DMS 273 treated with DMSO at 0.1 percent for 48 hours (cell line): ENCODE measurements at regions not wholly inside any gene's neighbourhood (a gene's known extent, or its start where the extent isn't known, plus 50 kb on each side); places are given as distances from the start of the nearest gene placed in this dataset.
"Not testable (repeated sequence)": the region's sequence is repeated elsewhere in the genome, so short reads cannot be mapped to it uniquely, and the experiment has no call there.

Experiments
- DNase-seq: peaks from one replicate; lab custom pipeline; 2025; lab: John Stamatoyannopoulos, UW

DNA sequence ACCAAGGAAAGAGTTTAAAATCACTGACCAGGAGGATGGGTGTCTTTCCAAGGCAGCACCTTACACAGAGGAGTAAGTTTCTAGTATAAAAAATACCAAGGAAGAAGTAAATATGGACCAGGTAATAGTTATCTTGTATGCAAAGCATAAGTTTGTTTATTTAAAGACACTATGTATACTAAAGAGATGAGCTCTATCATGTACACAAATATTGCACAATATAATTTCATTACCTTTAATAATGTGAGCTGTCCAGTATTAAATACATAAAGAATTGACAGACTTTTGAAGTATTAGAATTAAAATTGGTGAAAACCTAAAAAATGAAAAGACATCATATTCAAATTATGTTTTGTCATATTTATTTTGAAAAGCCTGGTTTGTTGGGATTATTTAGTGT is 322.0 kb upstream of the MIR17HG start:
- no peak for DNase-seq

DNA sequence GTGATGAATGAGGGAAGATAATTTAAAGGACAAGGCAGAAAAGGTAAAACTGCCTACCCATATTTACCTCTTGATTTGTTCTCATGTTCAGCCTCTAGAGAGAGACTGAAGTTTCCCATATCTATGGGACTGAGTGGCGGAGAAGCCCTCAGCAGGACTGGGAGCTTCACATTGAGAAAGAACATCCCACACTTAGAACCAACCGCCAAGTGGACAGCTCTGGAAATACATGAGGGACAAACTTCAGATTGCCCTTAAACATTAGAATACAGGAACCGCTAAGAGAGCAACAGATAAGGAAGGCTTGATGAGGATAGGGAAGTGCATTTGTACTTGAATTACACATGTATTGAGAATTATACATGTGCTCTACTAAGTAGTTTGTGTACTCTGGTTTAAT is 316.0 kb upstream of the MIR17HG start:
- no peak for DNase-seq

DNA sequence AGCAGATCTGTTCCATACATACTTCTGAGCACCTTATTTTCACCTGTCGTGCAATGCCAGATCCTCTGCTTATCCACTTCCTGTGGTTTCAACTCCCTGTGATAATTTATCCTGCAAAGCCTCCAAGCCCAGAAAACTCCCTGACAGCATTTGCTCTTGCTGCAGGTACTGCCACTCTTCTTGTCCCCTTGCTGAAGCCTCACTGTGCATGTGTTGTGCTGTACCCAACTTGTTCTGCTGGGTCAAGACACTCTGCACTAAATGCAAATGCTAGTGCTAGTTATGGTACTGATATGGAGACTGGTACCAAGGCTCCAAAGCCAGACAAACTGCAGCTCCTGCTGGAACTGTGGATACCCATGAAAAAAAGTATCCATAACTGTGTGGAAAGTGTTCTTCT is 315.4 kb upstream of the MIR17HG start:
- no peak for DNase-seq

DNA sequence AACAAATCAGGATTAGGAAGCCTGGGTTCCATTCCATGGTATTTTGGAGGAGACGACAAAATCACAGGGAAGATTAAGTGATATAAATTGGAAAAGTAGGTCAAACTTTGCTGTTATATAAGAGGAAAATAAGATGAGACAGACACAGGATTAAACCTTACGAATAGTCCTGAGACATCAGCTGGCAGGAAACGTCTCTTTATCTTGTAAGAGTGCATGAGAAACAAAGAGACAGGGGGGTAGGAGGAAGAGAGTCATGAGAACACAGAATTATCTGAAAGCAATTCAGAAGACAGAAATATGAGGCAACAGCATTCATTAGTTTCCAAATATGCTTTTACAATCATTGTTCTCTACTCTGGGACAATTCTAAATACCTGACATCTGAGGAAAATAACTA is 310.6 kb upstream of the MIR17HG start:
- DNase-seq: no peak

DNA sequence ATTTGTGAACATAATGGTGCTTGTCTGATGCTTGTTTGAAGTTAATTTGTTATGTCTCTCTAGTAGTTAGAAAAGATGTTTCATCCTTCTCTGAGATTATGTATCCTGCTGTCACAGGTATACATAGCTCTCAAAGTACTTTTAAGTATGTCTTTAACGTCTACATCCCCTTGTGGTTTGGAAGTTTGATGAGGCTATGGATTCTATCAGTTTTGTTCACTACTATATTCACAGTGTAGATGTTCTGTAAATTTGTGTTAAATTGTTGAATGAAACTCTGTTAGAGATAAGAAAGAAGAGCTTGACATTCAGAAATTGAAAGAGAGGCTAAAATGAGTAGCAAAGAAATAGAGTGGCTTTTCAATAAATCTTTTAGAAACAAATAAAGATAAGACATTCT is 304.6 kb upstream of the MIR17HG start:
- no peak for DNase-seq

DNA sequence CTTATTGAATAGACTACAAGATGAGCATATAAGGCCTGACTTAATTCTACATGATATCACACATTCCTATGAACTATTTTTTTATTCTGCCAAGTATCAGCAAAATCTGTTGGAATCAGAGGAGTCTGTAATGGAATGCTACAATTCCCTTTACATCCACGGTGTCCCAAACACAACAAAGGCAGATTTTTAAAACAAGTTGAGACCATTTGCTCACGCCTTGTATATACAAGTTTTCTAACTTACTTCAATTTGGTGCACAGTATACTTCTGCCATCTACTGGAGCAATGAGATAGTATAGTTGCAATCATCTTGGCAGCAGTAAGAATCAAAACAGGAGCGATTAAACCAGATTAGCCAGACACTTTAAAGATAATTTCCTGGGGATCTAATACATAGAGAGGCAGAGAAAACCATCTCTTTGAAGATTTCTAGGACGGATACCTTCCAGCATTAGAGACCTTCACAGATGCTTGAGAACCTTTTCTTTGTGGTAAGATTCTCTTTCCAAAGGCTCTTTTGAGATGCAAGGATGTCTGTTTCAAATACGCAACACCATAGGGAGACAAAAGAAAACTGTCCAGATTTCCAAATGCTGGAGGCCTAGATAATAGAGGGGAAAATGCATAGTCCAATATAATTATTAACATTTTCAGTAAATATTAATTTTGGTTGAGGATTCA is 302.0 kb upstream of the MIR17HG start:
- DNase-seq: no peak

DNA sequence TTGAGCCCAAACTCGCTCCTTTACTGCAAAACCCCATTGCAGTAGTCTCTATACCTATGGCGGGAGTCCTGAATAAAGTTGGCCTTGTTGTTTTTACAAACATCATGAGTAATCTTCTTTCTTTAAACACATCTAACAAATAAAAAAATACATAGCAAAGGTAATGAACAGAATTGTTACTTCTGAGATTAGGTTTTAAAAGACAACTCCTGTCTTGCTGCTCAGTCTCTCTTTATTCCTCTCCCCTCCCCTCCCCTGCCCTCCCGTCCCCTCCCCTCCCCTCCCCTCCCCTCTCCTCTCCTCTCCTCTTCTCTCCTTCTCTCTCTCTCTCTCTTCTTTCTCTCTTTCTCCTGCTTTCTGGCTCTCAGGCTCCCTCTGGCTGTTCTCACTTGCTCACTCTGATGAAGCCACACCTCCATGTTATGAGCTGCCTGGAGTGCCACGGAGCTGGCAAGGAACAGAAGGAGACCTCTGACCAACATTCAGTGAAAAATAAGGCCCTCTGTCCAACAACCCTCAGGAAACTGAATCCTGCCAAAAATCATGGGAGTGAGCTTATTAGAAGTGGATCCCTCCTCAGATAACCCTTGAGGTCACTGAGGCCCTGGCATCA is 300.7 kb upstream of the MIR17HG start:
- no peak for DNase-seq

DNA sequence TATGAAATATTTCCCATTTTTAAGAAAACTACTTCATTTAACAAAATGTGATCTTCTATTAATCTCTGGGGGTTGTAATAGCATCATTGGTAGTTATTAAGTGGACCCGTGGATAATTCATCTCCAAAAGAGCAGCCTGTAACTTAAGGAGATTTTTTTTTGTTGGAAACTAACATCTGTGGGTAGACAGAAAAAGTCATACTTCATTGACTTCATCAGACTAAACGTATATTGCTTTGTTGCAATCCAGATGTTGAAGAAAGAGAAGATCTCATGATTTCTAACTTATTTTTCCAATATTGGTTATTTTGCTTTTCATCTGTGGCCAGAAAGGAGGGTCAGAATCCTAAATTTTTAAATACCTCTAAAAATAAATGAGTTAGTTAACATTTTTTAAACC is 296.5 kb upstream of the MIR17HG start:
- no peak for DNase-seq

DNA sequence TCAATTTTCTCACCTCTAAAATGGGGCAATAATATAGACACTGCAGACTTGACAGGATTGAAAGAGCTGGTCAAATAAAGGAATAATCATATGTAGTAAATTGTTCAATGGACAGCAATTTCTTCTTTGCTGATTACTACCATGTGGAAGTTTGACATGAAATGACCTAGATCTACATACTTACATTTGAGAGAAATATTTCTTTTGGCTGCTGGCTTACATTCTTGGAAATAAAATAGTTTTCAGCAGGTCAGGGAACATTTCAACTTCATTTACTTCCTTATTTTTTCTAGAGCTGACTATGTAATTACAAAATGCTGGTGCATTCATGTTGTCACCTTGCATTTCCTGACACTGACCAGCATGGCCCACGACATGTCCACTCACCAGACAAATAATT is 294.6 kb upstream of the MIR17HG start:
- DNase-seq: no peak

DNA sequence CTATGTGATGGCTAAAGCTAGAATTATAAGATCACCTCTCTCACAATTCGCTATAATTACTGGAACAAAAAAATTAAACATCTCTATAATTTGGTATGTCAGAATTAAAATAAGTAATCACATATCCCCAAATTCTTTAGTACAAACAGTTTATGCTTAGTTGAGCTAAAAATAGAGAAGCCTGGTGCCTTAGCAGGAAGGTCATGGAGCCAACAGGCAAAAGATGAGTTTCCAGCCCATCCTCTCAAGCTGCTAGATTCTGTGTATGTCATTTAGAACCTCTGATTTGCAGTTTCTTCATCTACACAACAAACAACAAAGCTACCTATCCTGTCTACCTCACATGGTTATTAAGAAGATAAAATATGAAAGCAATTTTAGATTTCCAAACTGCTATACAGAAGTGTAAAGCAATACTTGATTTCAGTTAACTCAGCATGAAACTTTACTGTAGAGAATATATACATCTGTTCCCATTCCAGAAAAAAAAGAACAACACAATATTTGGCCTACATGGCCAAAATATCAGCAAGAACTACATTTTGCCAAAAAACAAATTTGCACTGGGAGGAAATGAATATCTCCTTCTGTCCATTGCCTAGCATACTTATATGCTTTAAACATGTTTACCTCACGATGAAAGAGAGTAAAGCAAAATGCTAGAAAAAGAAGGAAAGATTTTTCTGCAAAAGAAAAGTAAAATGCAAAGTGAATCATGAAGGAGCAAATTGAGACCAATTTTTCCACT is 294.0 kb upstream of the MIR17HG start:
- no peak for DNase-seq

DNA sequence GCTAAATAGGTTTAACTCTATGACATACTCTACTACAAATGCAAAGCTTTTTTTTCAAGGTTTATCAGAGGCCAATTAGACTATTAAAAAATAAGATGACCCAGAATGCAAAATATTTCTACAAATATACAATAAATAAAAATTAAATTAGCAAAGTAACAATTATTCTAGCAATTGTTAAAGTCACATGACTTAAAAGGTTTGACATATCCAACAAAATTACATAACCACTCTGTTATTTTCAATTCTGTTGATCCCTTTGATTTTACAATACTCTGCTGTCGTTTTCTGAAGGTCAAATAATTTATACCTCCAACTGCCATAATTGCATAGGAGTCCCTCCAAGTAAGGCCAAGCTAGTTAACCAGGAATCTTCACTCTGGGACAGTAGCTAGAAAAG is 292.6 kb upstream of the MIR17HG start:
- no peak for DNase-seq

DNA sequence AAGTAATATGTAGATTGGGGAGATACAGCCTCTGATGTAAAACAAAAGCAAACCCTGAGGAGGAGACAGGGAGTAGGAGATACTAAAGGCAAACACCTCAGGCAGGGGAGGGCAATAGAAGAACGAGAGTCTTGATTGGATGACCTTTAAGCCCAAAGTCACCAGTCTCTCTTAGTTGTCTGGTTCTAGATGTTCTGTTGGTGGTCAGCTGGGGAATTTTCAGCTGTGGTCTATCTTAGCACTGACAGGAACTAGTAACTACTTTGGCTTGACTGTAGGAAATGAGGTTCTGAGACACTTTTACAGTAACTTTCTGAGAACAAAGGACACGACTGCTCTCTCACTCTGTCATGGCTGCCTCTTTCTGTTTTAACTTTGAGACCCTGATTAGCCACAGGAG is 290.7 kb upstream of the MIR17HG start:
- no peak for DNase-seq

DNA sequence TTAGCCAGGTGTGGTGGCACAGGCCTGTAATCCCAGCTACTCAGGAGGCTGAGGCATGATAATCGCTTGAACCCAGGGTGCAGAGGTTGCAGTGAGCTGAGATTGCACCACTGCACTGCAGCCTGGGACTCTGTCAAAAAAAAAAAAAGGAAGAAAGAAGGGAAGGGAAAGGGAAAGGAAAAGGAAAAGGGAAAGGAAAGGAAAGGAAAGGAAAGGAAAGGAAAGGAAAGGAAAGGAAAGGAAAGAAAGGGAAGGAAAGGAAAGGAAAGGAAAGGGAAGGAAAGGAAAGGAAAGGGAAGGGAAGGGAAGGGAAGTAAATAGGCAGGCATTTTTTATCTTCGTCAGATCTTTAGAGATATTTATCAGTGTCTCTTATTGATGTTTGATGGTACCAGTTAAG is 290.0 kb upstream of the MIR17HG start:
- not testable (repeated sequence) for DNase-seq

DNA sequence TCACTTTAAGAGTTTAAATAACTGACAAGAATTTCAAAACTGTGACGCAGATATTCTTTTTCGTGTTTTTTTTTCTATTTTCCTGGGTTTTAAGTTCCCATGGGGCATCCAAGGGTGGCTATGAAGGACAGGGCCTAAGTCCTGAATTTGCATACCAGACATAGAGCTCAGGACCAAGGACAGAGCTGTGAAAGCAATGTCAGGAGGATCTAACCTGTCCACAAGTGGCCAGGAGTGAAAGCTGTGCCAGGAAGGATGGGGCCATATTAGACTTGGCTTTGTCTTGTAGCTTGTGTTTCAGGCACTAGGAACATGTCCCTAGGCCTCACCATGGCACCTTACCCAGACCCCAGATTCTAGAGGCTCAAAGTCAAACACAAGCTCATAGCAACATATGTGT is 289.4 kb upstream of the MIR17HG start:
- DNase-seq: no peak

DNA sequence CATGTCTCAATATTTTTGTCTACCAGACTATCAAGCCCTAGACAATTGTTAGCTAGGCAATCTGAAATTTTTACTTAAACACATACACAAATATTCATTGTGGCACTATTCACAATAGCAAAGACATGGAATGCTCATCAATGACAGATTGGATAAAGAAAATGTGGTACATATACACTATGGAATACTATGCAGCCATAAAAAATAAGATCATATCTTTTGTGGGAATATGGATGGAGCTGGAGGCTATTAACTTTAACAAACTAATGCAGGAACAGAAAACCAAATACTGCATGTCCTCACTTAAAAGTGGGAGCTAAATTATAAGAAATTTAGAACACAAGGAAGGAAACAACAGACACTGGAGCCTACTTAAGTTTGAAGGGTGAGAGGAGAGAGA is 288.6 kb upstream of the MIR17HG start:
- no peak for DNase-seq

DNA sequence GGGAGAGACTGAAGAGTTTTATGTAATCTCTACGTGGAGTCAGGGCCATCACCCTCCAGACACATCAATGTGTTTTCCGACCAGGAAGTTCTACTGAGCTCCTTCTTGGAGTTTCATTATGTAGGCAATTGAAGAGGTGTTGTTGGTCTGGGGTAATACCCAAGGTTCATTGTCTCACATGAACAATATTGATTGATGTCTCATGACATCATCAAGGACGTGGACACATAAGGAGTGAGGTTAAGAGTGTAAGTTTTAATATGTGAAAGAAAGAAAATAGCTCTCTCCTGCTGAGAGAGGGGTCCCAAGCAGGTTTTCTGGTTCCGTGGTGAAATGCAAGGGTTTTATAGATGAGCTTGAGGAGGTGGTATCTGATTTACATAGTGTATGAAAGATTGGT is 280.7 kb upstream of the MIR17HG start:
- DNase-seq: no peak

DNA sequence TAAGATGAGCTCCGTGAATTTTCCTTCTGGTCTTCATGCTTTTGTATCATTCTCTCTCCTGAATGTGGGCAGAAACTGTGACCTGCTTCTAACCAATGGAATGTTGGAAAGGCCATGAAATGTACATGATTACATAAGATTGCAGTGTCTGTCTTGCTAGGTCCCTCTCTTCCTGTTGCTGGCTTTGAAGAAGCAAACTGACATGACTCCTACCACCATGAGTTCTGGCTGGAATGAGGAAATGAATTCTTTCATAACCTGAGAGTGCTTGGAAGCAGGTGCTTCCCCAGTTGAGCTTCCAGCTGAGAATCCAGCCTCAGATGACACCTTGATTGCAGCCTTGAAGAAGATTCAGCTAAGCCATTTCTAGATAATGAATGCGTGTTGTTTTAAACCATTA is 275.0 kb upstream of the MIR17HG start:
- no peak for DNase-seq

DNA sequence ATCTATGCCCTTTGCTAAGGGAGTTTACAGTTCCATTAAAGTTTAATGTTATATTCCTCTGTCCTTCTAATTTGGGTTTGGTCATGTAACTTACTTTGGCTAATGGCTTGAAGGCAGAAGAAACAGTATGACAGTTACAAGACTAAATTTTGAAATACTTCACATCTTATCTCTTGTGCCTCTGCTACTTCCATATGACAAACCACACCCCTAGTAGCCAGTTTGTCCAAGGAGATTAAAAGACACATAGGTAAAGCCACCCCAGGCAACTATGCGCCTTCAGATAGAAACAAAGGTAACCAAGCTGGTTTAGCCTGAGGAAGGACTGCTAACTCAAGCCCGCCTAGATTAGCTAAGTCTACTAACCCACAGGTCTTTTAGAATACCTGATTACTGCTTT is 273.4 kb upstream of the MIR17HG start:
- no peak for DNase-seq

DNA sequence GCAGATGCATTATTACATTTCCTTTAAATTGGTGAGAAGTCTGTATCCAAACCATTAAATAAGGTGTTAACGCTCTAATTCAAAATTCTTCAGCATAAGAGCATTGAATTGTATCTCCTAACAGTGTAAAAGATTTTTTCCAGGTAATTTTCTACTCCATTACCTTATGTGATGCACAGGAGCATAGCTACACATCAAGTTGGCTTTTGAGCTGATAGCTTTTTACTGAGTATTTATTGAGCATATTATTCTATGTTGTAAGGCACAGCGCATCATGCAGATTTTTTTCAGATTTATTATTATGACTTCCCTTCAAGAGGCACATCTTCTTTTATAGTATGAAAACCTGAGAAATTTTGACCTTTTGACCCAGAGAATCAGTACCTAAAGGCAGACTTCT is 270.7 kb upstream of the MIR17HG start:
- no peak for DNase-seq

DNA sequence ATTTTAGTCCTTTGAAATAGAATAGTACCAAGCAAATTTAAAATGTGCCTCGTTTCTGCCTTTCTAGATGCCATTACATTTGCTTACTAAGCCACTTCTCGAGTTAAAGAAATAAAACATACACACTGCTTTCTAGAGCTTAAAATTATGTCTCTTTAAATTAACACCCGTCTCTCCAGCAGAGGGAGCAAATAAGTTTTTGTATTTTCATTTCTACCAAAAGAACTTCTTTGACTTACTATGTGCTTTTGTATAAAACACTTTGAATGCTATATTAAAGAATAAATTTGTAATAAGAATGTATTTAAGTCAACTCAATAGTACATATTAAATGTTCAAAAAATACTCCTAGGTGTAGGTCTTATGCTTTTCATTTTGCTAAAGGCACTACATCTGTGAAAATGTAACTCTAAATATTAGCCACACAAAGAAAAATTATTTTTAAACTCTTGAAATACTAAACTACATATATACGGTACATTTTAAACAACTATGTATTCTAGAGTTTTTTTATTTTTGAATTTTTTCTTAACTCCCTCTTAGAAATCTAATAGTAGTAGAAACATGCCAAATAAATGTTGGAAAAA is 269.3 kb upstream of the MIR17HG start:
- DNase-seq: no peak

DNA sequence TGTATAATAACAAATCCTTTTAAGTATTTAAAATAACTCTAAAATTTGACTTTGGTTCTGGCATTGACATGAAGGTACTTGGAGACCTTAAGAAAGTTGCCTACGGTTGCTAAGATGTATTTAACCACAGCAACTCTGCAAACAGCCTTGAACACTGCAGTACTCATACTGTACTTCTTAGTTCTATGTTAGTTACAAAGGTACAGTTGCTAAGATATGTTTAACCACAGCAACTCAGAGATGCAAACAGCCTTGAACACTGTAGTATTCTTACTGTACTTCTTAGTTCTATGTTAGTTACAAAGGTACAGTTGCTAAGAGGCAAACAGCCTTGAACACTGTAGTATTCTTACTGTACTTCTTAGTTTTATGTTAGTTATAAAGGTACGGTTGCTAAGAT is 268.3 kb upstream of the MIR17HG start:
- DNase-seq: no peak

DNA sequence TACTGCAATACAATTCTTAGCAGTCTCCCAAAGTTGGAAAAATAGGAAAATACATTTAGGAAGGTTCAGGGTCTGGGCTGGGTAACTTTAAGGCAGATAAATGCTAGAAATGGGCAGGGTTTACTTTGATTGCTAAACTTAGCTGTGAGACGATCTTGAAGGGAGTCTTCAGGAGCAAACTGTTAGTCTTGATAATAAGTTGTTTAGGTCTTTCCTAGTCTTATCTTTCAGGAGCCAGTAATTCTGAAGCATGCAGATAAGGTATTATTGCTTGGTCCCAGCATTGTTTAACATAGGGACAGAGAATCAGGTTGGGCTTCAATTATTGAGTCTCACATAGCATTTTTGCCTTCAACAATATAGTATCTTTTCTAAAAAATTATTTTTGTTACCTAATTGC is 262.4 kb upstream of the MIR17HG start:
- no peak for DNase-seq
